Activated T-helper 2 cell treated with anti-CD3 and anti-CD28 coated beads, Interferon-gamma antibody, Interleukin-2, Interleukin-4, amounts not matched to agents 10 μg/mL and 5 μg/mL and 100 μg/mL, durations not matched to agents 14 hours and 24 hours and 36 hours (primary cell): ENCODE measurements at regions not wholly inside any gene's neighbourhood (a gene's known extent, or its start where the extent isn't known, plus 50 kb on each side); places are given as distances from the start of the nearest gene placed in this dataset.

Experiments
- DNase-seq: peaks from one replicate; pipeline ENCODE4 v3.0.0; 2021; ENCODE audit warnings: low spot score
- H3K27ac Mint-ChIP-seq: one replicate; pipeline ENCODE4 v1.8.0; 2021; ENCODE audit warnings: mixed read lengths
- H3K27me3 Mint-ChIP-seq: one replicate; pipeline ENCODE4 v1.8.0; 2021; ENCODE audit warnings: low read depth, mixed read lengths
- H3K36me3 Mint-ChIP-seq: one replicate; pipeline ENCODE4 v1.8.0; 2021; ENCODE audit warnings: low read depth, mixed read lengths
- H3K4me1 Mint-ChIP-seq: one replicate; pipeline ENCODE4 v1.8.0; 2021; ENCODE audit warnings: low read depth, mixed read lengths
- H3K4me3 Mint-ChIP-seq: one replicate; pipeline ENCODE4 v1.8.0; 2021; ENCODE audit warnings: low read depth, mild to moderate bottlenecking, moderate library complexity, mixed read lengths
- H3K9me3 Mint-ChIP-seq: one replicate; pipeline ENCODE4 v1.8.0; 2021; ENCODE audit warnings: mixed read lengths
- intact Hi-C: fragments of 100-400 bp; cut with micrococcal nuclease; formaldehyde crosslinking; loops from one replicate; pipeline ENCODE4 v1.15.1; 2023

- no peak overlapping the region for H3K27ac Mint-ChIP-seq
- intact Hi-C loops, result no loop called here
- peaks cover 2% of the 10 kb centered on the region for H3K4me1 Mint-ChIP-seq
- H3K27me3 Mint-ChIP-seq, result peaks cover 2% of the 10 kb centered on the region
- H3K36me3 Mint-ChIP-seq, result no peaks in the 10 kb centered on the region
- H3K4me3 Mint-ChIP-seq, result no peak overlapping the region
- DNase-seq, result no peak
- peaks cover under 1% of the 10 kb centered on the region for H3K9me3 Mint-ChIP-seq
Observed at GRCh38 chrX:46268412-46268811, 276.8 kb downstream of the ZNF674 start.

GRCh38 chrX:46263494-46263893, 281.7 kb downstream of the ZNF674 start:
- no peaks in the 10 kb centered on the region for H3K9me3 Mint-ChIP-seq
- peaks cover 2% of the 10 kb centered on the region for H3K27me3 Mint-ChIP-seq
- DNase-seq, result no peak
- H3K27ac Mint-ChIP-seq, result no peak overlapping the region
- intact Hi-C loops, result no loop called here
- no peaks in the 10 kb centered on the region for H3K36me3 Mint-ChIP-seq
- H3K4me3 Mint-ChIP-seq, result no peak overlapping the region
- peaks cover under 1% of the 10 kb centered on the region for H3K4me1 Mint-ChIP-seq

- H3K4me1 Mint-ChIP-seq, result peaks cover 1% of the 10 kb centered on the region
- intact Hi-C loops, result no loop called here
- no peaks in the 10 kb centered on the region for H3K9me3 Mint-ChIP-seq
- H3K27ac Mint-ChIP-seq, result no peak overlapping the region
- H3K4me3 Mint-ChIP-seq, result no peak overlapping the region
- no peaks in the 10 kb centered on the region for H3K36me3 Mint-ChIP-seq
- no peak for DNase-seq
- peaks cover 2% of the 10 kb centered on the region for H3K27me3 Mint-ChIP-seq
Observed at GRCh38 chrX:46262304-46262703, 282.9 kb downstream of the ZNF674 start.

GRCh38 chrX:46260499-46260898, 284.7 kb downstream of the ZNF674 start:
- intact Hi-C loops, result no loop called here
- peaks cover 2% of the 10 kb centered on the region for H3K27me3 Mint-ChIP-seq
- no peaks in the 10 kb centered on the region for H3K36me3 Mint-ChIP-seq

GRCh38 chrX:46258356-46258755, 286.9 kb downstream of the ZNF674 start:
- peaks cover 1% of the 10 kb centered on the region for H3K4me1 Mint-ChIP-seq
- no peaks in the 10 kb centered on the region for H3K27me3 Mint-ChIP-seq
- no peak overlapping the region for H3K4me3 Mint-ChIP-seq
- DNase-seq, result no peak
- no peaks in the 10 kb centered on the region for H3K9me3 Mint-ChIP-seq
- H3K27ac Mint-ChIP-seq, result no peak overlapping the region
- no peaks in the 10 kb centered on the region for H3K36me3 Mint-ChIP-seq
- intact Hi-C loops, result no loop called here

More at GRCh38 chrX:46260499-46260898, 284.7 kb downstream of the ZNF674 start:
- Mint-ChIP-seq H3K4me1 (peaks cover 1% of the 10 kb centered on the region), H3K4me3 (no peak overlapping the region), H3K9me3 (no peaks in the 10 kb centered on the region), H3K27ac (no peak overlapping the region)
- no peak for DNase-seq

GRCh38 chrX:46257451-46257879, 287.8 kb downstream of the ZNF674 start:
- Mint-ChIP-seq H3K4me3 (no peak overlapping the region), H3K9me3 (no peaks in the 10 kb centered on the region), H3K27me3 (no peaks in the 10 kb centered on the region), H3K4me1 (peaks cover 1% of the 10 kb centered on the region), H3K36me3 (no peaks in the 10 kb centered on the region), H3K27ac (no peak overlapping the region)
- DNase-seq, result no peak
- intact Hi-C loops, result no loop called here

- Mint-ChIP-seq H3K9me3 (no peaks in the 10 kb centered on the region), H3K4me1 (peaks cover 1% of the 10 kb centered on the region)
Observed at GRCh38 chrX:46256875-46257274, 288.3 kb downstream of the ZNF674 start.

GRCh38 chrX:46255046-46255445, 290.2 kb downstream of the ZNF674 start:
- H3K9me3 Mint-ChIP-seq, result no peaks in the 10 kb centered on the region
- no peaks in the 10 kb centered on the region for H3K27me3 Mint-ChIP-seq
- no peak overlapping the region for H3K4me3 Mint-ChIP-seq
- H3K4me1 Mint-ChIP-seq, result peaks cover 1% of the 10 kb centered on the region
- H3K36me3 Mint-ChIP-seq, result no peaks in the 10 kb centered on the region
- intact Hi-C loops, result no loop called here
- DNase-seq, result no peak
- H3K27ac Mint-ChIP-seq, result no peak overlapping the region

More at GRCh38 chrX:46256875-46257274, 288.3 kb downstream of the ZNF674 start:
- Mint-ChIP-seq H3K27ac (no peak overlapping the region), H3K4me3 (no peak overlapping the region), H3K27me3 (no peaks in the 10 kb centered on the region), H3K36me3 (no peaks in the 10 kb centered on the region)
- no peak for DNase-seq
- intact Hi-C loops, result no loop called here

GRCh38 chrX:46254641-46255040, 290.6 kb downstream of the ZNF674 start:
- Mint-ChIP-seq H3K4me3 (no peak overlapping the region), H3K36me3 (no peaks in the 10 kb centered on the region), H3K27me3 (no peaks in the 10 kb centered on the region), H3K4me1 (peaks cover 1% of the 10 kb centered on the region), H3K27ac (no peak overlapping the region), H3K9me3 (no peaks in the 10 kb centered on the region)
- intact Hi-C loops, result no loop called here
- DNase-seq, result no peak

GRCh38 chrX:46251755-46252154, 293.5 kb downstream of the ZNF674 start:
- no peak for DNase-seq
- Mint-ChIP-seq H3K9me3 (no peaks in the 10 kb centered on the region), H3K4me1 (no peaks in the 10 kb centered on the region), H3K27ac (no peak overlapping the region), H3K27me3 (peaks cover 2% of the 10 kb centered on the region), H3K36me3 (no peaks in the 10 kb centered on the region), H3K4me3 (no peak overlapping the region)
- intact Hi-C loops, result no loop called here

- Mint-ChIP-seq H3K27me3 (peaks cover 2% of the 10 kb centered on the region), H3K27ac (no peak overlapping the region), H3K4me1 (peaks cover 3% of the 10 kb centered on the region), H3K9me3 (no peaks in the 10 kb centered on the region), H3K4me3 (no peak overlapping the region), H3K36me3 (no peaks in the 10 kb centered on the region)
- intact Hi-C loops, result no loop called here
- DNase-seq, result no peak
Observed at GRCh38 chrX:46250151-46250550, 295.1 kb downstream of the ZNF674 start.

- Mint-ChIP-seq H3K36me3 (no peaks in the 10 kb centered on the region), H3K27ac (no peak overlapping the region), H3K4me3 (no peak overlapping the region), H3K4me1 (peaks cover 11% of the 10 kb centered on the region), H3K27me3 (peaks cover 2% of the 10 kb centered on the region), H3K9me3 (no peaks in the 10 kb centered on the region)
- intact Hi-C loops, result no loop called here
- DNase-seq, result no peak
Observed at GRCh38 chrX:46247456-46247855, 297.8 kb downstream of the ZNF674 start.

GRCh38 chrX:46244451-46244850, 300.8 kb downstream of the ZNF674 start:
- Mint-ChIP-seq H3K27me3 (peaks cover 2% of the 10 kb centered on the region), H3K4me1 (peaks cover 11% of the 10 kb centered on the region), H3K27ac (no peak overlapping the region), H3K36me3 (no peaks in the 10 kb centered on the region), H3K4me3 (no peak overlapping the region), H3K9me3 (no peaks in the 10 kb centered on the region)
- DNase-seq, result no peak
- intact Hi-C loops, result no loop called here

GRCh38 chrX:46236411-46236810, 308.8 kb downstream of the ZNF674 start:
- intact Hi-C loops, result no loop called here
- no peaks in the 10 kb centered on the region for H3K36me3 Mint-ChIP-seq
- H3K4me1 Mint-ChIP-seq, result peaks cover 8% of the 10 kb centered on the region
- H3K9me3 Mint-ChIP-seq, result no peaks in the 10 kb centered on the region
- no peak overlapping the region for H3K27ac Mint-ChIP-seq
- H3K27me3 Mint-ChIP-seq, result no peaks in the 10 kb centered on the region
- H3K4me3 Mint-ChIP-seq, result no peak overlapping the region
- no peak for DNase-seq
